ENCODE measurements at regions not wholly inside any gene's neighbourhood (a gene's known extent, or its start where the extent isn't known, plus 50 kb on each side); places are given as distances from the start of the nearest gene placed in this dataset.

- peak; percentile 59 for DNase-seq (ENCODE audit: low read depth)
Observed at GRCh38 chr2:6198370-6198919, 506.3 kb downstream of the SOX11 start.

- DNase-seq (ENCODE audit: low read depth) = no peak
Observed at GRCh38 chr2:6202756-6203155, 510.6 kb downstream of the SOX11 start.

- DNase-seq (ENCODE audit: low read depth) = no peak
Observed at GRCh38 chr2:6203291-6203959, 511.2 kb downstream of the SOX11 start.

GRCh38 chr2:6206882-6207281 is 514.7 kb downstream of the SOX11 start:
- peak; percentile 34 for DNase-seq (ENCODE audit: low read depth)

- no peak for DNase-seq (ENCODE audit: low read depth)
Observed at GRCh38 chr2:6211236-6211635, 519.1 kb downstream of the SOX11 start.

GRCh38 chr2:6212491-6212890 is 520.3 kb downstream of the SOX11 start:
- no peak for DNase-seq (ENCODE audit: low read depth)

- DNase-seq (ENCODE audit: low read depth) = no peak
Observed at GRCh38 chr2:6213056-6213780, 521.0 kb downstream of the SOX11 start.

GRCh38 chr2:6214471-6214870 is 522.3 kb downstream of the SOX11 start:
- DNase-seq (ENCODE audit: low read depth) = peak; percentile 80

- no peak for DNase-seq (ENCODE audit: low read depth)
Observed at GRCh38 chr2:6215053-6215452, 522.9 kb downstream of the SOX11 start.

GRCh38 chr2:6216234-6216633 is 524.0 kb downstream of the SOX11 start:
- DNase-seq (ENCODE audit: low read depth) = no peak

- no peak for DNase-seq (ENCODE audit: low read depth)
Observed at GRCh38 chr2:6218926-6219325, 526.7 kb downstream of the SOX11 start.

- no peak for DNase-seq (ENCODE audit: low read depth)
Observed at GRCh38 chr2:6219906-6220305, 527.7 kb downstream of the SOX11 start.

- peak; percentile 70 for DNase-seq (ENCODE audit: low read depth)
Observed at GRCh38 chr2:6222296-6222695, 530.1 kb downstream of the SOX11 start.

- no peak for DNase-seq (ENCODE audit: low read depth)
Observed at GRCh38 chr2:6224267-6224666, 532.1 kb downstream of the SOX11 start.

- DNase-seq (ENCODE audit: low read depth) = no peak
Observed at GRCh38 chr2:6228251-6228650, 536.1 kb downstream of the SOX11 start.

GRCh38 chr2:6231166-6231565 is 539.0 kb downstream of the SOX11 start:
- DNase-seq (ENCODE audit: low read depth) = peak; percentile 67

- DNase-seq (ENCODE audit: low read depth) = no peak
Observed at GRCh38 chr2:6233993-6234392, 541.8 kb downstream of the SOX11 start.

- no peak for DNase-seq (ENCODE audit: low read depth)
Observed at GRCh38 chr2:6234702-6235101, 542.5 kb downstream of the SOX11 start.

- no peak for DNase-seq (ENCODE audit: low read depth)
Observed at GRCh38 chr2:6236317-6236716, 544.1 kb downstream of the SOX11 start.

- no peak for DNase-seq (ENCODE audit: low read depth)
Observed at GRCh38 chr2:6237039-6237660, 545.0 kb downstream of the SOX11 start.

- no peak for DNase-seq (ENCODE audit: low read depth)
Observed at GRCh38 chr2:6249557-6249956, 557.4 kb downstream of the SOX11 start.

GRCh38 chr2:6254441-6254840 is 562.3 kb downstream of the SOX11 start:
- DNase-seq (ENCODE audit: low read depth) = no peak

- no peak for DNase-seq (ENCODE audit: low read depth)
Observed at GRCh38 chr2:6264198-6264597, 572.0 kb downstream of the SOX11 start.
